ENCODE measurements at regions not wholly inside any gene's neighbourhood (a gene's known extent, or its start where the extent isn't known, plus 50 kb on each side); places are given as distances from the start of the nearest gene placed in this dataset.

DNA sequence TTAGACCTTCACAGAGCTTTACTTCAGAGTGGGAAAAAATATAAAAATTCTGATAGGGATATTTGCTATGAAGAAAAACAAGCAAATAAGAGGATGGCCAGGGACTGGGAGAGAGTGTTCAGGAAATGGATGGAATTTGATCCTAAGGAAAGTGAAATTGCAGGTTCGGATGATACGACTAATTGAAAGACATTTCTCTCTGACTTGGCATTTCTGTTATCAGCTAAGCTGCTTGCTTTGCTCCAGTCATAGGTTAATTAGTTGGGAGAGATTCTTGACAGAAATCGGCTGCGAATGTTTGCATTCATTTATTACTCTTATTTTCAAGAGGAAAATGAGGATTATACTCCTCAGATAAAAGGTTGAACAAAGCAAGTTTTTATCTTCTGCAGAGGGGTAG, 808.7 kb upstream of the NECTIN3 start:
- H4K20me1 ChIP-seq (ENCODE audit: insufficient read depth, low read length): no peaks in the 10 kb centered on the region
- DNase-seq (ENCODE audit: low spot score): no peak
- BruUV-seq (replicated peaks): no TSS peak
- H3K36me3 ChIP-seq (ENCODE audit: insufficient read depth, low read length): no peaks in the 10 kb centered on the region
- no peaks in the 10 kb centered on the region for H3K4me1 ChIP-seq (ENCODE audit: insufficient read depth, low read length, poor library complexity, severe bottlenecking)
- no peak overlapping the region for H2AFZ ChIP-seq (ENCODE audit: low read length)
- no peaks in the 10 kb centered on the region for H3K79me2 ChIP-seq (ENCODE audit: insufficient read depth, low read depth, low read length)
- no peak overlapping the region for H3K4me2 ChIP-seq (ENCODE audit: low read length)
- no peak overlapping the region for H3K27ac ChIP-seq (ENCODE audit: low read depth, low read length, poor library complexity, severe bottlenecking)
- H3K9me3 ChIP-seq (ENCODE audit: low read length): no peaks in the 10 kb centered on the region
- intact Hi-C loops (cut with micrococcal nuclease; ENCODE audit: unreplicated experiment): no loop called here
- H3K9me2 ChIP-seq (ENCODE audit: insufficient read depth, low read length): no peaks in the 10 kb centered on the region
- TF ChIP-seq EZH2phosphoT487 (IDR thresholded peaks at IDR 0.05; ENCODE audit: borderline replicate concordance, low read depth, low read length): no peak
- TF ChIP-seq, protein P1, sequence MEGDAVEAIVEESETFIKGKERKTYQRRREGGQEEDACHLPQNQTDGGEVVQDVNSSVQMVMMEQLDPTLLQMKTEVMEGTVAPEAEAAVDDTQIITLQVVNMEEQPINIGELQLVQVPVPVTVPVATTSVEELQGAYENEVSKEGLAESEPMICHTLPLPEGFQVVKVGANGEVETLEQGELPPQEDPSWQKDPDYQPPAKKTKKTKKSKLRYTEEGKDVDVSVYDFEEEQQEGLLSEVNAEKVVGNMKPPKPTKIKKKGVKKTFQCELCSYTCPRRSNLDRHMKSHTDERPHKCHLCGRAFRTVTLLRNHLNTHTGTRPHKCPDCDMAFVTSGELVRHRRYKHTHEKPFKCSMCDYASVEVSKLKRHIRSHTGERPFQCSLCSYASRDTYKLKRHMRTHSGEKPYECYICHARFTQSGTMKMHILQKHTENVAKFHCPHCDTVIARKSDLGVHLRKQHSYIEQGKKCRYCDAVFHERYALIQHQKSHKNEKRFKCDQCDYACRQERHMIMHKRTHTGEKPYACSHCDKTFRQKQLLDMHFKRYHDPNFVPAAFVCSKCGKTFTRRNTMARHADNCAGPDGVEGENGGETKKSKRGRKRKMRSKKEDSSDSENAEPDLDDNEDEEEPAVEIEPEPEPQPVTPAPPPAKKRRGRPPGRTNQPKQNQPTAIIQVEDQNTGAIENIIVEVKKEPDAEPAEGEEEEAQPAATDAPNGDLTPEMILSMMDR (conservative IDR thresholded peaks at IDR 0.05; ENCODE audit: low read length): no peak
- POLR2A ChIA-PET: no interaction called here
- H3K4me3 ChIP-seq (ENCODE audit: low read depth, low read length, poor library complexity, severe bottlenecking): no peak overlapping the region
- CTCF ChIA-PET (ENCODE audit: unreplicated experiment): no interaction called here

DNA sequence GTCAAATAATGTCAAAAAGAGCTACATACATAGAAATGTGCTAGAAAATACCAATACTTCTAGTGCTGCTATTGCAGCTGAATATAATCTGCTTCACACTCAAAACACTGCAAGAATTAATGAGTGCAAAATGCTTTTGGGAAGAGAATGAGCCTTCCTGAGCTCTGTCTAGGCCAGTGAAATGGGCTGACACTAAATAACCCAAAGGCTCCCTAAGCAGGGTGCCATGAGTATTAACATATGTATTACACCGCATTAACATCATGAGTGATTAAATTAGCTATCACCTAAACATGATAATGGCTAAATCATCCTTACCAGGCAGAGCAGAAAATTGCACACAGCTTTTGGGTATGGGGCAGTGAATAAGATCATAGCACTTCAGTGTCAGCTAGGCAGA, 806.3 kb upstream of the NECTIN3 start:
- Histone ChIP-seq H4K20me1 (ENCODE audit: insufficient read depth, low read length) (no peaks in the 10 kb centered on the region), H3K9me2 (ENCODE audit: insufficient read depth, low read length) (no peaks in the 10 kb centered on the region), H2AFZ (ENCODE audit: low read length) (no peak overlapping the region), H3K4me3 (ENCODE audit: low read depth, low read length, poor library complexity, severe bottlenecking) (no peak overlapping the region), H3K27ac (ENCODE audit: low read depth, low read length, poor library complexity, severe bottlenecking) (no peak overlapping the region), H3K4me1 (ENCODE audit: insufficient read depth, low read length, poor library complexity, severe bottlenecking) (no peaks in the 10 kb centered on the region), H3K9me3 (ENCODE audit: low read length) (no peaks in the 10 kb centered on the region), H3K79me2 (ENCODE audit: insufficient read depth, low read depth, low read length) (no peaks in the 10 kb centered on the region), H3K4me2 (ENCODE audit: low read length) (no peak overlapping the region), H3K36me3 (ENCODE audit: insufficient read depth, low read length) (no peaks in the 10 kb centered on the region)
- no peak for DNase-seq (ENCODE audit: low spot score)
- TF ChIP-seq EZH2phosphoT487 (IDR thresholded peaks at IDR 0.05; ENCODE audit: borderline replicate concordance, low read depth, low read length): no peak
- TF ChIP-seq, protein P1 (conservative IDR thresholded peaks at IDR 0.05; ENCODE audit: low read length): no peak
- ChIA-PET POLR2A (no interaction called here), CTCF (ENCODE audit: unreplicated experiment) (no interaction called here)
- intact Hi-C loops (cut with micrococcal nuclease; ENCODE audit: unreplicated experiment): no loop called here
- no TSS peak for BruUV-seq (replicated peaks)

DNA sequence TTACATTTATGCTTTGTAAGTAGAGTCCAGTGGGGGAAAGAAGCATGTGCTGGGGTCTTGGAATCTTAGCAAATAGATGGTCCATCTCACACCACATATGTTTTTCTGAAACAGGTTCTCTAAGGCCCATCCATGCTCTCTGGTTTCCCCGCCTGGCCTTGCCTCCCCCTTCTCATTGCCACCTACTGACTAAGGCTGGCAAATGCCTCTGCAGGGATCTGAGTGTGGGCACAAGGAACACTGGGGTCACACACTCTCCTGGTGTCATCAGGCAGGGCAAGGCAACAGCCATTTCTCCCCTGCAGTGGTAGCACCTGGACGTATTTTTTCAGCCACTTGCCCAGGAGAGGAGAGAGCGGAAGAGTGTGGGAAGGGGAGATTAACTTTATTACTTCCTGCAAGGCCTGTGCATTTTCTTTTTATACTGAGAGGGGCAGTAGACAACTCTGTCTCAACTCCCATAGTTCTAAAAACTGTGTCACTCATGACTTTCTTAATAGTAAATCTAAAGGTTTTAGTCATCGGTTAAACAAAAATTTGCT, 804.2 kb upstream of the NECTIN3 start:
- Histone ChIP-seq H3K27ac (ENCODE audit: low read depth, low read length, poor library complexity, severe bottlenecking) (no peak overlapping the region), H3K4me1 (ENCODE audit: insufficient read depth, low read length, poor library complexity, severe bottlenecking) (no peaks in the 10 kb centered on the region), H2AFZ (ENCODE audit: low read length) (no peak overlapping the region), H3K4me3 (ENCODE audit: low read depth, low read length, poor library complexity, severe bottlenecking) (no peak overlapping the region), H3K9me3 (ENCODE audit: low read length) (no peaks in the 10 kb centered on the region), H3K4me2 (ENCODE audit: low read length) (no peak overlapping the region), H3K9me2 (ENCODE audit: insufficient read depth, low read length) (no peaks in the 10 kb centered on the region), H3K79me2 (ENCODE audit: insufficient read depth, low read depth, low read length) (no peaks in the 10 kb centered on the region), H4K20me1 (ENCODE audit: insufficient read depth, low read length) (no peaks in the 10 kb centered on the region), H3K36me3 (ENCODE audit: insufficient read depth, low read length) (no peaks in the 10 kb centered on the region)
- intact Hi-C loops (cut with micrococcal nuclease; ENCODE audit: unreplicated experiment): no loop called here
- DNase-seq (ENCODE audit: low spot score): no peak
- BruUV-seq (replicated peaks): no TSS peak
- ChIA-PET CTCF (ENCODE audit: unreplicated experiment) (no interaction called here), POLR2A (no interaction called here)
- TF ChIP-seq, protein P1 (conservative IDR thresholded peaks at IDR 0.05; ENCODE audit: low read length): no peak
- no peak for TF ChIP-seq EZH2phosphoT487 (IDR thresholded peaks at IDR 0.05; ENCODE audit: borderline replicate concordance, low read depth, low read length)
